Stimulated activated effector memory CD8-positive, alpha-beta T cell treated with anti-CD3 and anti-CD28 coated beads, Interleukin-12 subunit alpha, Interleukin-12 subunit beta, amount 100 ng/mL, for 72 hours (primary cell): ENCODE measurements at regions not wholly inside any gene's neighbourhood (a gene's known extent, or its start where the extent isn't known, plus 50 kb on each side); places are given as distances from the start of the nearest gene placed in this dataset.

Experiments
- ATAC-seq: fragments of 150-1000 bp; cut with Tn5 transposase; 2 replicates; pipeline ENCODE4 v1.10.0; 2021
- DNase-seq, 2 donors: peaks; one replicate each; pipeline ENCODE4 v3.0.0; 2021 to 2022; ENCODE audit warnings: low spot score in 2 of 2
- H3K27ac Mint-ChIP-seq: one replicate; pipeline ENCODE4 v1.8.0; 2022; ENCODE audit warnings: mild to moderate bottlenecking, mixed read lengths
- H3K36me3 Mint-ChIP-seq: one replicate; pipeline ENCODE4 v1.8.0; 2022; ENCODE audit warnings: mild to moderate bottlenecking, mixed read lengths
- H3K4me1 Mint-ChIP-seq: one replicate; pipeline ENCODE4 v1.8.0; 2022; ENCODE audit warnings: mixed read lengths
- H3K4me3 Mint-ChIP-seq: one replicate; pipeline ENCODE4 v1.8.0; 2022; ENCODE audit warnings: mild to moderate bottlenecking, mixed read lengths
- H3K9me3 Mint-ChIP-seq: one replicate; pipeline ENCODE4 v1.8.0; 2022; ENCODE audit warnings: mixed read lengths

DNA sequence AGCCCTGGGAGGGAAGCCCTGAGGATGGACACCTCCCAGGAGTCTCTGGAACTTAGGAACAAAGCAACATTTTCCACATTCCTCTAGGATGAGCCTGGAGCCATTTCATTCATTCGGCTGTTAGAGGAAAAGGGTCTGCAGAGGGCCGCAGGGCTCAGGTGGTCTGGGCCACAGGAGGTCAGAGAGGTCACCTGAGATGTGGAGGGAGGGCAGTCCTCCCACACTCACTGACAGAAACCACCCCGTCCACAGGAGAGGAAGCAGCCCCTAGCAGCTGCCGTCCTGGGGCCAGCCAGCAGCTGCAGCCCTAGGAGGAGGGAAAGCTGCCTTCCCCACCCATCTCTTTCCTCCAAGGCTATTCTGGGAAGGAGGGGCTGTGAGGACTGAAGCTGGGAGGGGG lies 207.0 kb downstream of the CDC5L start:
- no peak for ATAC-seq
- DNase-seq, result no peak
- H3K27ac Mint-ChIP-seq, result no peak overlapping the region
- no peak overlapping the region for H3K4me3 Mint-ChIP-seq
- no peaks in the 10 kb centered on the region for H3K36me3 Mint-ChIP-seq
- H3K4me1 Mint-ChIP-seq, result peaks cover 8% of the 10 kb centered on the region
- no peaks in the 10 kb centered on the region for H3K9me3 Mint-ChIP-seq

DNA sequence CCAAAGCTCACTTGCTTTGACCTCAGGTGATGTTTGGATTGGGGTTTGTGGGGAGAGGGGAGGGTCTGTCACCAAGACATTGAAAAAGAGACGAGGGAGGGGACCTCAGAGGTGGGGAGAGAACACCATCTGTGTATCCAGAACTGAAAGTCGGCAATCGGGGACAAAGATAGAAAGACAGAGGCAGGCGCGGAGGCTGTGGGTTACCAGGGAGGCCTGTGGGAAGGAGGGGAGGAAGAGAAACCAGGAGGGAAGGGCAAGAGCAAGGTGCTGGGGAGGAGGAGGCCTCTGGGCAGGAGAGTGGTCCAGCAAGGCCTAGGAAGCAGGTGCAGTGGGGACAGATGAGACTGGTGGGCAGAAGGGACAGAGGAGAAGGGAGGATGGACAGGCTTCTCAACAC lies 211.2 kb downstream of the CDC5L start:
- peak overlapping the region; percentile 11 for H3K27ac Mint-ChIP-seq
- H3K4me3 Mint-ChIP-seq, result no peak overlapping the region
- H3K4me1 Mint-ChIP-seq, result peaks cover 3% of the 10 kb centered on the region
- ATAC-seq (no peak), DNase-seq (no peak)
- no peaks in the 10 kb centered on the region for H3K9me3 Mint-ChIP-seq
- H3K36me3 Mint-ChIP-seq, result no peaks in the 10 kb centered on the region

DNA sequence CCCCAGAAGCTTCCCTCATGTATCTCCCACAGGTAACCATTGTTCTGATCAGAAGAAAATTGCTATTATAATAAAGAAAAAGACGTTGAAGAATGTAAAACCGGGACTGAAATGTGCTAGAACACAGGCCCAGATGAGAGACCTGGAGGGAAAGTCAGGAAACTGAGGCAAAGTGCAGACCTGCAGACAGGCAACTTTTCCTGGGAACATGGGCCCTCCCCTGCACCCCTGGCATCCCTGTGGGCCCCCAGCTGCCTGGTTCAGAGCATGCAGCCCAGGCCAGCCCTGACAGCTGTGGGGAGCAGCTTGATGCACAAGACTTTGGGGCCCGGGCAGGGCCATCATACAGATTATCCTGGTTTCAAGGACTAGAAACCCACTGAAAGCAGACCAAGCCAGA lies 212.2 kb downstream of the CDC5L start:
- Mint-ChIP-seq H3K9me3 (no peaks in the 10 kb centered on the region), H3K36me3 (no peaks in the 10 kb centered on the region), H3K4me1 (no peaks in the 10 kb centered on the region), H3K27ac (no peak overlapping the region), H3K4me3 (no peak overlapping the region)
- DNase-seq (no peak), ATAC-seq (no peak)

- DNase-seq (no peak), ATAC-seq (no peak)
- no peak overlapping the region for H3K27ac Mint-ChIP-seq
- no peaks in the 10 kb centered on the region for H3K9me3 Mint-ChIP-seq
- no peaks in the 10 kb centered on the region for H3K36me3 Mint-ChIP-seq
- no peaks in the 10 kb centered on the region for H3K4me1 Mint-ChIP-seq
- no peak overlapping the region for H3K4me3 Mint-ChIP-seq
Observed at GRCh38 chr6:44603044-44603686, 215.7 kb downstream of the CDC5L start.

DNA sequence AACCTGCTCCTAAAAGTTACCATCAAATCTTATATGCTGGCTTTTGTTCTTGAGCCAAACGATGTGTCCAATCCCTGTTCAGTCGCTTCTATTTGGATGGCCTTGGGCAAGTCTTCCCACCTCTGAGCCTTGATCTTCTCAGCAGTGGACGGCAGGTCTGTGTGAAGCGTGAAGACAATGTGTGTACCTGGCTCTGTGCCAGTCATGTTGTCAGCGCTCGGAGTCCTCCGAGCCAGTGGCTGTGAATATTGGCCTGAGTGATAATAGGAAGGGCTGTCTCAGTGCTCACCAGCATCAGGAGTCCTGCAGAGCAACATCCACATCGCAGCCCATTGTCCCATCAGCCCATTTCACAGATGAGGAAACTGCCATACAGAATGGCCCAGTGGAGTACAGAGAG lies 219.0 kb downstream of the CDC5L start:
- Mint-ChIP-seq H3K36me3 (no peaks in the 10 kb centered on the region), H3K4me1 (no peaks in the 10 kb centered on the region), H3K9me3 (no peaks in the 10 kb centered on the region), H3K27ac (no peak overlapping the region), H3K4me3 (no peak overlapping the region)
- DNase-seq, result no peak
- no peak for ATAC-seq

DNA sequence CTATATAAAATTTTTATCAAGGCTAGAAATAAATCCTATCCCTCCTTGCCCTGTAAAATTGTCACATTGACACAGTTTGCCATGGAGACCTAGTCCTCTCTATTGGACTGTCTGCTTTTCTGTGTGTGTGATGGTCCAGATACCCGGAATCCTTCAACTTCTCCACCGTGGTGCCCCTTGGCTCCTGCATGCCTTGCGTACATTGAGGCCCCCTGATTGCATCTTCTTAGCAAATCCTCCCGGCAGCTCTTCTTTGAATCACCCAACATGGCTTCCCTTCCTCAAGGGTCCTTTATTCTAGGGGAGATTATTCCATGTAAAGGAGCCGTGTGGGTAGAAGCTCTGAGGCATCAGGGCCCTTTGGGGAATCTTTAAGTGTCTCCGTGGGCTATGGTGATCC lies 219.5 kb downstream of the CDC5L start:
- no peaks in the 10 kb centered on the region for H3K4me1 Mint-ChIP-seq
- no peak for ATAC-seq
- DNase-seq, result no peak
- H3K27ac Mint-ChIP-seq, result no peak overlapping the region
- no peak overlapping the region for H3K4me3 Mint-ChIP-seq
- no peaks in the 10 kb centered on the region for H3K9me3 Mint-ChIP-seq
- H3K36me3 Mint-ChIP-seq, result no peaks in the 10 kb centered on the region

GRCh38 chr6:44608175-44608574 lies 220.7 kb downstream of the CDC5L start:
- DNase-seq (no peak), ATAC-seq (no peak)
- no peaks in the 10 kb centered on the region for H3K9me3 Mint-ChIP-seq
- H3K4me3 Mint-ChIP-seq, result no peak overlapping the region
- H3K36me3 Mint-ChIP-seq, result no peaks in the 10 kb centered on the region
- no peaks in the 10 kb centered on the region for H3K4me1 Mint-ChIP-seq
- H3K27ac Mint-ChIP-seq, result no peak overlapping the region

- DNase-seq (no peak), ATAC-seq (no peak)
- Mint-ChIP-seq H3K4me3 (no peak overlapping the region), H3K9me3 (no peaks in the 10 kb centered on the region), H3K4me1 (no peaks in the 10 kb centered on the region), H3K27ac (no peak overlapping the region), H3K36me3 (no peaks in the 10 kb centered on the region)
Observed at GRCh38 chr6:44609051-44609612, 221.6 kb downstream of the CDC5L start.

DNA sequence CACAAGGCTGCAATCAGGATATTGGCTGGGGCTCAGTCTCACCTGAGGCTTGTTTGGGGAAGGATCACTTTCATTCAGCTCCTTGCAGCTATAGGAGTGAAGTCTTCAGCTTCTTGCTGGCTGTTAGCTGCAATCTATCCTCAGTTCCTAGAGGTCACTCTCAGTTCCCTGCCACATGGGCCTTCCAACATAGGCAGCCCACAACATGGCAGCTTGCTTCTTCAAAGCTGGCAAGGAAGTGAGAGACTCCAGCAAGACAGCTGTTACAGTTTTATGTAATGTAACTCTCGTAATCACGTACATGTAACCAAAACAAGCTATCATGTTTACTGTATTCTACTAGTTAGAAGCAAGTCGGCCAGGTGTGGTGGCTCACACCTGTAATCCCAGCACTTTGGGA lies 226.9 kb downstream of the CDC5L start:
- H3K27ac Mint-ChIP-seq, result no peak overlapping the region
- H3K9me3 Mint-ChIP-seq, result no peaks in the 10 kb centered on the region
- no peaks in the 10 kb centered on the region for H3K4me1 Mint-ChIP-seq
- H3K36me3 Mint-ChIP-seq, result no peaks in the 10 kb centered on the region
- DNase-seq (no peak), ATAC-seq (no peak)
- no peak overlapping the region for H3K4me3 Mint-ChIP-seq

- Mint-ChIP-seq H3K4me1 (no peaks in the 10 kb centered on the region), H3K36me3 (no peaks in the 10 kb centered on the region), H3K4me3 (no peak overlapping the region), H3K27ac (no peak overlapping the region), H3K9me3 (no peaks in the 10 kb centered on the region)
- DNase-seq (no peak), ATAC-seq (no peak)
Observed at GRCh38 chr6:44615621-44616020, 228.1 kb downstream of the CDC5L start.

- Mint-ChIP-seq H3K36me3 (no peaks in the 10 kb centered on the region), H3K9me3 (no peaks in the 10 kb centered on the region), H3K4me3 (no peak overlapping the region), H3K27ac (no peak overlapping the region), H3K4me1 (no peaks in the 10 kb centered on the region)
- ATAC-seq (no peak), DNase-seq (no peak)
Observed at GRCh38 chr6:44617416-44617815, 229.9 kb downstream of the CDC5L start.

DNA sequence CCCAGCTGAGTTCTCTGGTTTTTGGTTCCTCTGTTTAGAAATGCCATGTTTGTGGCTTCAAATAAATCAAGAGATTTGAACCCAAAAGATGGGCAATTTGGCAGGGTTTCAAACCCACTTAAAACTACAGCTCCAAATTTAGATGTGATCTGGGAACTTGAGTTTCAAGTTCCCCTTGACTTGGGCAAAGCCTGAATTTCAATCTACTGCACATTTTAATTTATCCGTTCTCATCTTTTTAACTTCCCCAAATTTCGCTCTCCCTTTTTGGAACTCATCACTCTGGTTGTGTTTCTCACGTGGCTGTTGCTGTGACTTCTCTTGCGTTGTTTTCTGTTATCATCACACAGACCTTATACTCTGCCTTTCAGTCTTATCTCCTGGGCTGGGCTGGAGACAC lies 230.9 kb downstream of the CDC5L start:
- Mint-ChIP-seq H3K36me3 (no peaks in the 10 kb centered on the region), H3K27ac (no peak overlapping the region), H3K4me1 (no peaks in the 10 kb centered on the region), H3K4me3 (no peak overlapping the region), H3K9me3 (no peaks in the 10 kb centered on the region)
- ATAC-seq (no peak), DNase-seq (no peak)

DNA sequence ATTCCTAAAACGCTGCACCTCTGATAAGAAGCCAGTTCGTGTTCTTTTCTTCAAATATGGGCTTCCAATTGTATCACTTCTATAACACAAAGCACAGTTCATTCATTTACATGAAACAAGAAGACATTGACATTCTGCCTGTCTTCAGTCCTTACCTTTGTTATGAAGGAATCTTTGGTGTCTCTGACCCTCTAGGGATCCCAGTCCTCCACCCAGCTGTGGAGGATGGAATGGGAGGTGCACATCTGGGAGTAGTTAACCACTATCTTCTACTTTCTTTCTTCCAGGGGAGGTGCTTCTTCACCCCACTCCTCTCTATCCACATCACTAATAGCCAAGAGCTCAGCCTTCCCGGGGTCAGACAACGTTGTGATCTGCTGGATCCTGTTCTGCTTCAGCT lies 233.4 kb downstream of the CDC5L start:
- ATAC-seq, result no peak
- H3K27ac Mint-ChIP-seq, result no peak overlapping the region

DNA sequence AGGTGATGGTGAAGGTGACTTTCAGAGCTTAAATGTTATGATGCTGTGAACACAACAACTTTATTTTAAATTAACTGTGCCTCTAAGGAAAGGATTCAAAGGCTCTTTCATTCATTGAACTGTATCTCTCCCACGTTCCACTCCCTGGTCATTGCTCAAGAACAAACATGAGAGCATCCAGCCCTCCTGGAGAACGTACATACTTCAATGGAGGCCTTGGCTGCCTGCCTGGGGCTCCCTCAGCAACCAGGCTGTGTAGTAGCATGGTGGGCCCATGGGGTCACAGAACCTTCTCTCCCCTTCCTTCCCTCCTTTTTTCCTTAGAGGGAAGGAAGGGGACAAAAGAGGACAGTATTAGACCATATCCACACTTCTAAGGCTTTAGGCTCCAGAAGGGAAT lies 234.3 kb downstream of the CDC5L start:
- Mint-ChIP-seq H3K27ac (no peak overlapping the region), H3K36me3 (no peaks in the 10 kb centered on the region), H3K4me3 (no peak overlapping the region), H3K9me3 (no peaks in the 10 kb centered on the region), H3K4me1 (peaks cover under 1% of the 10 kb centered on the region)
- no peak for DNase-seq
- ATAC-seq, result no peak

More for the DNA sequence above, 233.4 kb downstream of the CDC5L start:
- DNase-seq, result no peak
- Mint-ChIP-seq H3K4me3 (no peak overlapping the region), H3K4me1 (no peaks in the 10 kb centered on the region), H3K36me3 (no peaks in the 10 kb centered on the region), H3K9me3 (no peaks in the 10 kb centered on the region)

- no peak overlapping the region for H3K27ac Mint-ChIP-seq
Observed at GRCh38 chr6:44622555-44622954, 235.0 kb downstream of the CDC5L start.

GRCh38 chr6:44622956-44623355 lies 235.4 kb downstream of the CDC5L start:
- DNase-seq (no peak), ATAC-seq (no peak)
- H3K4me3 Mint-ChIP-seq, result no peak overlapping the region
- H3K9me3 Mint-ChIP-seq, result no peaks in the 10 kb centered on the region
- no peaks in the 10 kb centered on the region for H3K36me3 Mint-ChIP-seq
- no peak overlapping the region for H3K27ac Mint-ChIP-seq
- peaks cover 9% of the 10 kb centered on the region for H3K4me1 Mint-ChIP-seq

More at GRCh38 chr6:44622555-44622954, 235.0 kb downstream of the CDC5L start:
- H3K9me3 Mint-ChIP-seq, result no peaks in the 10 kb centered on the region
- ATAC-seq, result no peak
- peaks cover 7% of the 10 kb centered on the region for H3K4me1 Mint-ChIP-seq
- H3K36me3 Mint-ChIP-seq, result no peaks in the 10 kb centered on the region
- DNase-seq, result no peak
- H3K4me3 Mint-ChIP-seq, result no peak overlapping the region

- H3K27ac Mint-ChIP-seq, result peak overlapping the region; percentile 67
- no peak overlapping the region for H3K4me3 Mint-ChIP-seq
- H3K4me1 Mint-ChIP-seq, result peaks cover 9% of the 10 kb centered on the region
- ATAC-seq (no peak), DNase-seq (no peak)
- no peaks in the 10 kb centered on the region for H3K9me3 Mint-ChIP-seq
- H3K36me3 Mint-ChIP-seq, result no peaks in the 10 kb centered on the region
Observed at GRCh38 chr6:44624226-44624625, 236.7 kb downstream of the CDC5L start.
